NCI-H524 (cell line): ENCODE measurements at regions not wholly inside any gene's neighbourhood (a gene's known extent, or its start where the extent isn't known, plus 50 kb on each side); places are given as distances from the start of the nearest gene placed in this dataset.
A peak's percentile ranks its signal among the peaks of the same experiment; 100 is the strongest.
"Not testable (repeated sequence)": the region's sequence is repeated elsewhere in the genome, so short reads cannot be mapped to it uniquely, and the experiment has no call there.

ENCODE experiments used
- DNase-seq, 2 experiments: peaks; one replicate each; lab custom pipeline; 2025; lab: John Stamatoyannopoulos, UW

DNA sequence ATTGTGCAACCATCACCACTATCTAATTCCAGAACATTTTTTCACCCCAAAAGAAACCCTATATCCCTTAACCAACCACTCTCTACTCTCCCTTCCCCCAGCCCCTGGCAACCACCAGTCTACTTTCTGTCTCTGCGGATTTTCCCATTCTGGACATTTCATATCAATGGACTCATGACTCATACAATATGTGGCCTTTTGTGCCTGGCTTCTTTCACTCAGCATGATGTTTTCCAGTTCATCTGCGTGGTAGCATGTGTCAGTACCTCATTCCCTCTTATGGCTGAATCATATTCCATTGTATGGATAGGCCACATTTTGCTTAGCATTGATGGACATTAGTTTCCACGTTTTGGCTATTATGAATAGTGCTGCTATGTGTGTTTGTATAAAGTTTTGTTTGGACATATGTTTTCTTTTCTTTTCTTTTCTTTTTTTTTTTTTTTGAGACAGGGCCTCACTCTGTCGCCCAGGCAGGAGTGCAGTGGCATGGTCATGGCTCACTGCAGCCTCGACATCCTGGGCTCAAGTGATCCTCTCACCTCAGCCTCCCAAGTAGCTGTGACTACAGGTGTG lies 335.4 kb downstream of the BCOR start:
- DNase-seq = no peak

DNA sequence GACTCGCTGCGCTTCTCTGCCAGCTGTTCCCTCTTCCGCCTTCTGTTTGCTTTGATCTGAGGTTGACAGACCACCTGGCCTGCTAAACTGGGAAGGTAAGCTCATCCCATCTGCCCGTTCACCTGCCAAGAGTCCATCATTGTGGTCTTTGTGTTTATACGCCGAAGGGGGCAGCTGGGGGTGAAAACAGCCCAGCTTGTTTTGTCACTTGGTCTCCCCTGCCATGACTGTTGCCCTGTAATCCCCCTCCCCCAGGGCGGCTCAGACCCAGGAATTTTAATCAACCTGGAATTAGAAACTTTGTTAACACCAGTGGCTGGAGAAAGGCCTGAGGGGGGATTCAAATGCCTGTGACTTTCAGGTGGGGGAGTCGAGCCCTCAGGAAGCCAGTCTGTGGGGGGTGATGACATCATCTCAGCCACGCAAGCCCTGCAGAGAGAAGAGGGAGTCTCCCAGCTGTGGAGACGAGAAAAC lies 333.3 kb downstream of the BCOR start:
- DNase-seq = peak; percentile 94 to 97

DNA sequence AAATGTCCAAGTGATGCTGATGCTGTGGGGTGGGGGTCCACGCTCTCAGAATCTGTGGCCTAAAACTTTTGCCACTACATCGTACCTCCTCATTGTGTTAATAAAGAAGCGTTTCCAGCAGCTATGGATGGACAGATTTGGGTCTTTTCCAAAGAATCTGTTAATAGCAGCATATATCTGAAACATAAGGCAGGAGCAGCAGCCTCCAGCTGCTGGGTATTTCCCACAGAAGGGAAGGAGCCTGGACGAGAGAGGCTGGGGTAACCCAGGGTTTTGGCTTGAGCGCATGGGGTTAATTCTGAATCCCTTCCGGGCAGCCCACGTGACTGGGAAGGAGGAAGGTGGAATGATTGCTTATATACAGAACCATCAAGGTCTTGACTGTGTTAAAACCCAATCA lies 332.4 kb downstream of the BCOR start:
- DNase-seq = peak; percentile 46 to 57

DNA sequence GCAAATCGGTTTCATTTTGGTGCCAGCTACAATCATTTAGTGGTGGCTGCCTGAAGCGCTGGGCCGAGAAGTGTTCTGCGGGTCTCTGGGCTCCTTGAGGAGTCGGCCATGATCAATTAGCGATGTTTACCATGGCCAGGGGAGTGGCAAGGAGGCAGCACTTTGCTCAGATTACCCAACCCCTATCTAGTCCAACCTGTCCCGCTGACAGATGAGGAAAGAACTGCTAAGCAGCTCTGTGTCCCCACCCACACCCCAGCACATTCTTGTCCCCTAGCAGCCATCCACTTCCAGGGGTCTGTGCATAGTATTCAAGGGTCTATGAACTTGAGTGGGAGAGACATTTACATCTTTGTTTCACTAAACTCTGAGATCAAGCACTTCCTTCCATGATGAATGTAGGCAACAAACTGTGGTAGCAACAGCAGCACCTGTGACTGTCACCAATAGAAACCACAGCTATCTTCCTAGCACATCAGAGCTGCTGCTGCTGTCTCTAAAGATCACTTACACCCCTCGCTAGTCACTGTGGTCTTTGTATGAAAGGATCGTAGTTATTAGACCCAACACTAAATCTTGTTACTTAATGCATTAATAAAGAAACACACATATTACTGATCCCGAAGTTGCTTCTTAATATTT lies 331.6 kb downstream of the BCOR start:
- DNase-seq = no peak

DNA sequence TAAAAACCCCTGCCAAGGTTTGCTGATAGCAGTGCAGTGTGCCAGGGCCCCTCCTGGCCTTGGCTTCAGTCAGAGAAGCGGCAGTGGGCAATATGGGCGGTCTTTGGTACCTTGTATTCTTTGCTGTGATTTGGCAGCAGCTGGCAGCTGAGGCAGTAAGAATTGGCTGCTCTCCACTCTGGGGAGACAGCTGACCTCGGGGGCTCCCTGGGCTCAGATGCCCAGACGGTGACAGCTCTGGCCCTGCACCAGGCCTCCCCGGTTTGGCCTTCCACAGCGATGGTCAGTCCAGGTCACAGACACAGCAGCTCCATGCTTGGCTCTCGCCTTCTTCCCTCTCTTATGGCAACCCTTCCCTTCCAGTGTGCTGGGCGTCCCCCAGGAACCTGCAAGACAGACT lies 330.9 kb downstream of the BCOR start:
- no peak for DNase-seq

DNA sequence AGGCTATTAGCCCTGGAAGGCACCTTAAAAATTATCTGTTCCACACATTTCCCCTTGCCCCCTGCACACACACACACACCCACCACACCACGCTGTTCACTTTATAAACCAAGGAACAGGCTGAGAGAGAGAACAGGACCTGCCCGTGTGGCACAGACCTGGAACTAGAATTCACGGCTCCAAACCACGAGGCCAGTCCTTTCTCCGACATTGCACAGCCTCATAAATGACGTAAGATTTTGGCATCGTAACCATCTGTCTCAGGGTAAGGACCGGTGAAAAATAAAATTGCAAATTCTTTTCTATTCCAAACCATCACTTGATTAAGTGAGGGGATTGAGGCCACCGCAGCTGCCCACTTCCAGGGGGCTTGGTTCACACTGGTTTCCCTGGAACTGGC lies 330.3 kb downstream of the BCOR start:
- DNase-seq = no peak

DNA sequence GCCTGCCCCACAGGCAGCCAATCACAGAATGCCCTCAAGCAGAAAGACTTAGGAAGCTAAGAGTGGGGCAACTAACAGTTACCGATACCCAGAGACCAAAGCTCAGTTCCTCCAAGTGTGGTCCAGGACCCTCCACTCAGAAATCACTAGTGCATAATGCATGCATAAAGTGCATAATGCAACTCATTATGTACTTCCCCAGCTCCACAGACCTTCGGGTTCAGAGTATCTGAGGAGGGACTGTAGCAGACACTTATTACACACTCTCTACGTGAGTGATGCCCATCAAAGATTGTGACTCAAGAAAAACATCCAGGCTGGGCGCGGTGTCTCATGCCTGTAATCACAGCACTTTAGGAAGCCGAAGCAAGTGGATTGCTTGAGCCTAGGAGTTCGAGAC lies 328.0 kb downstream of the BCOR start:
- DNase-seq = no peak

DNA sequence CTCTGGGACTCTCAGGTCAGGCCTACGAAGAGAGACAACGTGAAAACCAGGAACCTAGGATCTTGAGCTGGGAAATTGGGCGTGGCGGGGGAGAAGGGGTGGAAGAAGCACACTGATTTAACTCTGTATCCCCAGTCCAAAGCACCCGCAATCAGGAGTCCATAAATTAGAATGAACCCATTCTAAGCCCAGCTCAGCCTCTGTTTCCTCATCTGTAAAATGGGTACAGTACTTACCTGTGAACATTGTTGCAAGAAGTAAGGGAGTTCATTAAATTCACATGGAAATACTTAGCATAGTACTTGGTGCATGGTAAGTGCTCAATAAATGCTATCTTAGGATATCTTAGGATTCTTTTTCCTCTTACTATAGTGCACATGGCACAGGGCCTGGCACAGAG lies 326.7 kb downstream of the BCOR start:
- no peak for DNase-seq

DNA sequence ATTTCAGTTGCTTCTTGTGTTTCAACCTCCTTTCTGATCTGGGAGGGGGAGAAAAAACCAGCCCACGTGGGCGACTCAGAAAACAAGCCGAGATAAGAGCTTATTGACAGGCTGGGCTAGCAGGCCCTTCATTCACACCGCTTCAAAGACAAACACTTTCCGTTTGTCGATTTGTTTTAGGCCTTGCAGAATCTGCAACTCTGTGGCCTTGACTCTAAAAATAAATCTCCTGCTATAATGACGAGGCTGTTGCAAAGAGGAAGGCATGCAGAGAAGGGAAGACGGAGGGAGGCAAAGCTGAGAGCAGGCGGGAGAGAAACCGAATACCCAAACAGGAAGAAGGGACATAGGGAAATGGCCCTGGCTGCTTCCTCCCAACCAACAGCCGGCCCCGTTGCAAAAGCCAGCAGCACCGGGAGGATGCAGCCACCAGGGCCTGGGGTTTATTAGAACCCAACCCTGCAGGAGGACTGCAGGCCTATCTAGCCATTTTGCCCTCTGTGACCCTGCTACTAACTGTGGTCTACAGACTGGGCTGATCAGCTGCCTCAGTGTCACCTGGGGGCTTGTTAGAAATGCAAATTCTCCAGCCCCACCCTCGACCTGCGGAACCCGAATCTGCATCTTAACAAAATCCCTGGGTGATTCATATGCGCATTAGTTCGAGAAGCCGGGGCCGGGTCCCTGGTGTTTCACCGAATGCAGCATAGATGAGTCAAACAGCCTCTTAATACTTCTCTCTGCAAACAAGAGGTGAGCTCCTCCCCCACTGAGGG lies 325.5 kb downstream of the BCOR start:
- DNase-seq = no peak

DNA sequence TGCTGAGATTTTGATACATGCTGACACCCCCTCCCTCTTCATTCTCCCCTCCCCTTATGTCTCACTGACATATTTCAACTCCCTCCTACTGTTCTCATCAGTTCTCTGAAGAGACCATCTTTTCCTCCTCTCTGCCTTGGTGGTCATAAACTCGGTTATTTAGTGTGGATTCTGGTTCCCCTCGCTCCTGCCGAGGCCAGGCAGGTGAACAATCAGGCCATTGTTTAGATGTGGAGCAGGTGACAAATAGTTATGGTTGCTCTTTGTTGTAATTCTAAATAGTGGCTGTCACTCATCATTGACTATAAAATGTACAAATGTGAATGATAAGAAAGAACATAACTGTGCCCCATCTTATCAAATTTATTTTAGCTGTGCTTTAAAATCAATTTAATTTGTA lies 324.6 kb downstream of the BCOR start:
- no peak for DNase-seq

DNA sequence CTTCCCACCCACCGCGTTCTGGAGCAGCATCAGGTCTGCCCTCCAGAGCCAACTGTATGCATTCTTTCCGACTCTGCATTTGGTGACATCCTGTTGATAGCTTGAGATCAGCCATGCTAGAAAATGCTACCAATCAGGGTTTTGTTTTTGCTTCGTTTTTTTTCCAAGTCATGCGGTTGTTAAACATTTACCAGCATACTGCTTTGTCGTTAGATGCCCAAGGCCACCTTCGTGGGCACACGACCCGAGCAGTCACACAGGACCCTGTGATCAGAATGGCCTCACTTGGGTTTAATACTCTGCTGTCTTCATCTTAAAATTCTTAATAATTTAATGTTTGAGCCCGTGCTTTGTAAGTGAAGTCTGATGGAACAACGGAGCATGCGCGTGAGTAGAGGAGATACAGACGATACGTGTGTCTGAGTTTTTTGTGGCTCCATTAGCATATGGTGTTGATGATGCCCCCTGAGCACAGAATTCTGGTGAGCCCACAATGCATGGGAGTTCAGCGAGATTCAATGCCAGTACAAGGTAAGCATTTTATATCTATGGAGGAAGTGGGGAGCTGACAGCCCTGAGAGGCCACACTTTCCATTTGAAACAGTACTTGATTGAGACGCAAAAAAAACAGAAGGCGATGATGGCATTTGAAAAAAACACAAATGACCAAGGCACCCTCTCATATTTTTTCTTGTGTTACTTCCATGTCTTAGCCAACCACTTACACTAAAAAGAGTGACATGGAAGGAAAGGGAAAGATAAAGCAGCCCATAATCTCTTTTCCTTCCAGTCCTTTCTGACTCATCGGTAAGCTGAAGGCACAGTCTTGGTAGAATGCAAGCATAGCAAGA lies 323.6 kb downstream of the BCOR start:
- no peak for DNase-seq

DNA sequence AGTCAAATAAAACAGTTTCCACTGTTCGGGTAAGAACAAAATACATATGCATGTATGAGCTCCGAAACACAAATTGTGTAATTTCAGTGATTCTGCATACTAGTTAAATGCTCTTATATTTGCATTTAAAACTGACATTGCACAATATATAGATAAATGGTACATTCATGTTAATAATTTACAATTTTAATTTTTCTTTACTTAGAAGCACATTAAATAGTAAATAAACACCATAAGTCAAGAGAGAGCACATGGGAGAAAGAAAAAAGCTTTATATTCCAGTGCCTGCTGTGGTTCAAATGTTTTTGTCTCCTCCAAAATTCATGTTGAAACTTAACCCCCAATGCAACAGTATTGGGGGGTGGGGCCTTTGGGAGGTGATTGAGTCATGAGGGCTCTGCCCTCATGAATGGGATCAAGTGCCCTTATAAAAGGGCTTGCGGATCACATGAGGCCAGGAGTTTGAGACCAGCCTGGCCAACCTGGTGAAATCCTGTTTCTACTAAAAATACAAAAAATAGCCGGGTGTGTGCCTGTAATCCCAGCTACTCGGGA lies 322.9 kb downstream of the BCOR start:
- DNase-seq = no peak

DNA sequence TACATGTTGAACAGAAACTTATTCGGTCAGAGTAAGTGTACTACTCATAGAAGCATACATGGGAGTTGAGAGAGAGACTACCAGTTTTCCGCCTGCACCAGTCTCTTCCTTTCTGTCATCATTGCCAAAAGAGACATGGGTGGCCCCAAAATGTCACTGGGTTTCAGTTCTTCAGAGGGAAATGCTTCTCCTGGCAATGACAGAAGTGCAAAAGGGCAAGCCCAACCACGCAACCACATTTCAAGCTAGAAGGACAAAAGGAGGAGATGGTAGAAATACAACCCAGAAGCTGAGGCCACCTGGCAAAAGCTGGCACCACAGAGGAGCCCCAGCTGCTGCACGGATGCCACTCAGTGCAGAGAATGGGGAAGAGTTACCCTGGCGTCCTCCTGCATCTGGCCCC lies 320.1 kb downstream of the BCOR start:
- no peak for DNase-seq

DNA sequence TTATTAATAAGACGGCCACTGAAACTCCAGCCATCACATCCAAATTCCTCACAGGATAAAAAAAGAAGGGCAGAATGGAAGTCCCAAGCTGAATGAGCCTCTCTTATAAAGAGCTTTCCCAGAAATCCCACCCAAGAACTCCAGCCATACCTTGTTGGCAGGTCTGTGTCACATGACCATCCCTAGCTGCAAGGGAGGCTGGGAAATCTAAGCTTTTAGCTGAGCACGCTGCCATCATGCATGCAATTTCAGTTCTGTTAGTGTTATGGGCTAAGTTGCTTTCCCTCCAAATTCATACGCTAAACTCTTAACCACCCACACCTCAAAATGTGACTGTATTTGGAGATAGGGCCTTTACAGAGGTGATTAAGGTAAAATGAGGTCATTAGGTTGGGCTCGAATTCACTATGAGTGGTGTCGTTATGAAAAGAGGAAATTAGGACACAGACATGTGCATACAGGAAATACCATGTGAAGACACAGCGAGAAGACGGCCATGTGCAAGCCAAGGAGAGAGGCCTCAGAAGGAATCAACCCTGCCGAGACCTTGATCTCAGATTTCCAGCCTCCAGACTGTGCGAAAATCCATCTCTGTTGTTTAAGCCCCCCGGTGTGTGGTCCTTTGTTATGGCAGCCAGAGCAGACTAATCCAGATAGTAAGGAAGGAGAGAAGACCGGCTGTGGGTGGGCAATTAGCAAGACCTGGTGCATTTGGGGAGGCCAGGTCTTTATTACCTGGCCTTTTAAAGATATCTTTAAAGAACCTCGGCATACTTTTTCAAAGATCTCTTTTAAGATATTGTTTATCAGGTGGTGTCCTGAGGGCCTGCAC lies 317.6 kb downstream of the BCOR start:
- DNase-seq = no peak

DNA sequence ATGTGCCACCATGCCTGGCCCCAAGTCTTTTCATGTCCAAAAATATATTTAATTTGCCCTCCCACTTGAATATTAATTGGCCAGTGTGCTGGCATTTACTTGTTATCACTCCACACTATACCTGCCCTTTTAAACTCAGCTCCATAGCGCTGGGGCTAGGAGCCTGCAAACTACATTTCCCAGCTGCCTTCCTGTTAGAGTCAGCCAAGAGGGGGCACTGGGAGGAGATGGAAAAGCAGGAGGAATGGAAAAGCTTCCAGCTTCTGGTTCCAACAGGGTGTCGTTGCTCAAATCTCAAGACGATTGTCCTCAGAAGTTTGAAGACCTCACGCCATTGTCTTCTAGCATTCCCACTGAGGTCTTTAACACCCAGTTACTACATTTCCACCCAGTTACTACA lies 315.5 kb downstream of the BCOR start:
- no peak for DNase-seq

DNA sequence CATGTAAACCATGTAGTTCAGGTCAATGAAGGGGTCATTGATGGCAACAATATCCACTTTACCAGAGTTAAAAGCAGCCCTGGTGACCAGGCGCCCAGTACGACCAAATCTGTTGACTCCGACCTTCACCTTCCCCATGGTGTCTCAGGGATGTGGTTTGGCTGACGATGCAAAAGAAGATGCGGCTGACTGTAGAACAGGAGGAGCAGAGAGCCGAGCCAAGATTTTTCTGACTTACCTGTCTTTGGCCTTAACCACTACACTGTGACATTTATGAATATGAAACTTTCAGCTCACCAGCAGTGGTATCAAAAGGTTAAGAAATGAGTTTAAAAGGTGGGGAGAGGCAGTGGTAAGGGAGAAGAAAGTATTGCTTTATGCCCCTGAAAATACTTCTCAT lies 309.8 kb downstream of the BCOR start:
- no peak for DNase-seq

DNA sequence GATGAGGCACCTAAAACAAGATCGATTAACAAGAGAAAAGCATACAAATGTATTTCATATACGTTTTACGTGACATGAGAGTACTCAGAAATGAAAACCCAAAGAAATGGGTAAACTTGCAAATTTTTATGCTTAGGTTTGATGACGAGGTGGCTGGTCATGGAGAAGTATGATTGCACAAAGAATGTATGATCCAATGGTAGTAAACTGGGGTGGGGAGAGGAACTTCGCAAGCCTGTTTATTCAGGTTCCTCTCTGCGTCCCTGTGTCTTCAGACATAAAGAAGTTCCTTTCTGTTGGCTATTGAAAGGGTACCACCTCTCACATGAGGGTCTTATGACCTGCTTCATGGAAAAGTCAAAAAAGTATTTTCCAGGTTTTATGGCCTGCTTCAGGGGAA lies 309.2 kb downstream of the BCOR start:
- no peak for DNase-seq

DNA sequence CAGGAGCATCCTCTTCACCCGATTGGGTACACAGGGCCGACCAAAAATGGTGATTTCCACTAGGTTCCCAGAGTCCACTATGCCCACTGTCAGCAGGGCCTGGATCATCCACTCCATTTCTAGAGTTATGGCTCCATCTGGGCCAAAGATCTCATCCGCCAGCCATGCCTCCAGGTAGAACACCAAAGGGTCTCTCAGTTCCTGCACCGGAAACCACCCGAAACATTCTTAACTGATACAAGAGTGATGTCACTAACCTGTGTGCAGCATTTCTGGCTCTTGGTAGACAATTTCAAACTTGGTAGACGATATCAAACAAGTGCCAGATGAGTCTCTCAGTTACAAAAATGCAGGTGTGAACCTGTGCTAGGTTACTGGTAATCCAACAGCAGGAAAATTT lies 306.1 kb downstream of the BCOR start:
- no peak for DNase-seq

DNA sequence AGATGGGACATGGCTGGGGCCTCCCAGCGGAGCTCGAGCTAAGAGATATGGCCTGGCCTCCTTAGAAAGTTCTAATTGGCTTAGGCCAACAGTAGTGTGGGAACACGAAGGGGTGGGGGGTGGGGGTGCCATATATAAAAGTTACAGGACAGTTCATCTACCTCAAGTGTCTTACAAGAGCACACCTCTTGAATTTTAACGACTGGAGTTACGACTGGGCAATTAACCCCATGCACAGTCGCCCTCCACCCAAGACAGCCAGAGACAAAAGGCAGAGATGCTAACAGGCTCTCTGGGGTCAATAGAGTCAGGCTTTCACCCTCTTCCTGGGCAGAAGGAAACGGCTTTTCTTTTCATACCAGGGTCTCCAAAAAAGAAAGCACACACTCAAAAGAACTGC lies 302.2 kb downstream of the BCOR start:
- peak; percentile 69 to 85 for DNase-seq

DNA sequence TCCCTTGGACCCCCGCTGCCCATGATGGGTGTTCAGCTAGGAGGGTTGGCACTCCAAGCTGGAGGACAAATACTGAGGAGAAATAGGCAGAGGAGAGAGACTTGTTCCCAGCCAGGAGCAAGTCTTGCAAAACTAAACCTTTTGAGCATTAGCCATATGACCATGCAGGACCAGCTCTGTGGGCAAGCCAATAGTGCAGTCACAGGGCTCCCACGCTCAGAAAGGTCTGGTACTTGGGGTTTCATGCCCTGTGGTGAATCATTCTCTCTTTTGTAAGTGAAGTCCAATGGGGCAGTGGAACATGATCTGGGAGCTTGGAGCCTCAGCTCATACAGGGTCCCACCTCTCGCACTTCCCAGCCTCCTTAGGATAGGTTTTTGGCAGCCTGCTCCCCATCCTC lies 300.9 kb downstream of the BCOR start:
- no peak for DNase-seq

DNA sequence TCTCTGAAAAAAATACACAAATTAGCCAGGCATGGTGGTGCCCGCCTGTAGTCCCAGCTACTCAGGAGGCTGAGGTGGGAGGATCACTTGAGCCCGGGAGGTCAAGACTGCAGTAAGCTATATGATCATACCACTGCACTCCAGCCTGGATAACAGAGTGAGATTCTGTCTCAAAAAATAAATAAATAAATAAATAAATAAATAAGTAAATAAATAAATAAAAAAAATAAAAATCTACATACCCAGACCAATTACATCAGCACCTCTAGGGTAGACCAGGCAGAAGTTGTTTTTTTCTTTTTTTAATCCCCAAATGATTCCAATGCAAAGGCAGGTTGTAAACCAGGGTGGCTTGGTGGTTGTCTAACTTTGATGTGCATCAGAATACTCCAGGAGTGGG lies 299.3 kb downstream of the BCOR start:
- not testable (repeated sequence) for DNase-seq
